Endothelial cell of umbilical vein (primary cell): ENCODE measurements at regions not wholly inside any gene's neighbourhood (a gene's known extent, or its start where the extent isn't known, plus 50 kb on each side); places are given as distances from the start of the nearest gene placed in this dataset.

Source experiments
- BruUV-seq: library from RNA; stranded (reverse); fragments of 400-500 nt; replicated peaks from 2 replicates; lab custom pipeline; 2021; lab: Mats Ljungman, UMichigan
- CTCF ChIA-PET: fragments of 300-600, 350-600 bp; sonication (Branson Sonifier 250); formaldehyde crosslinking; loops from one replicate; lab custom pipeline; 2021; ENCODE audit warnings: antibody characterized with exemption, inconsistent platforms; lab: Charles Lee
- POLR2A ChIA-PET: fragments of 300-600, 350-600 bp; sonication (Branson Sonifier 250); formaldehyde crosslinking; loops from one replicate; lab custom pipeline; 2021; ENCODE audit warnings: antibody characterized with exemption, inconsistent platforms; lab: Charles Lee
- DNase-seq: peaks from one replicate; pipeline ENCODE4 v3.0.0-alpha.2; 2011; ENCODE audit warnings: low read depth, low spot score
- FAIRE-seq: peaks from 2 replicates; lab custom pipeline; 2011; peaks lifted over from hg19 to GRCh38; lab: Jason Lieb, UNC
- H2AFZ ChIP-seq: 2 replicates; pipeline ENCODE4 v1.6.0; 2012; ENCODE audit warnings: low read depth, low read length, control low read depth, inconsistent platforms
- H3K27ac ChIP-seq: 2 replicates; pipeline ENCODE4 v1.5.1; 2011; ENCODE audit warnings: low read depth, mild to moderate bottlenecking, control low read depth, low read length, moderate library complexity; ENCODE audit not compliant: insufficient read depth
- H3K27me3 ChIP-seq, 2 experiments: 2 replicates each; pipeline versions ENCODE4 v1.6.0 to v1.6.1; 2011; ENCODE audit warnings: low read length in 2 of 2, mixed read lengths in 1 of 2; ENCODE audit not compliant: control insufficient read depth in 2 of 2, insufficient read depth in 2 of 2
- H3K36me3 ChIP-seq, 2 experiments: 2 replicates in 1 of 2; 3 replicates in 1 of 2; pipeline ENCODE4 v1.5.1; 2011; ENCODE audit warnings: low read length in 2 of 2, mild to moderate bottlenecking in 1 of 2, moderate library complexity in 1 of 2; ENCODE audit not compliant: control insufficient read depth in 2 of 2, insufficient read depth in 2 of 2; ENCODE audit errors: extremely low read depth in 1 of 2
- H3K4me1 ChIP-seq: 3 replicates; pipeline ENCODE4 v1.5.1; 2011; ENCODE audit warnings: mild to moderate bottlenecking, low read length; ENCODE audit not compliant: control insufficient read depth, insufficient read depth; ENCODE audit errors: extremely low read depth
- H3K4me2 ChIP-seq: 2 replicates; pipeline ENCODE4 v1.6.1; 2011; ENCODE audit warnings: low read length, control low read depth, mixed read lengths; ENCODE audit not compliant: insufficient read depth
- H3K4me3 ChIP-seq, 3 experiments: fragments of 200-600 bp in 1 of 3; sonication (generic), shearing (Covaris generic) in 1 of 3; replicated peaks in 1 of 3; 2 replicates each; pipeline ENCODE4 v1.5.1; 2011 to 2016; ENCODE audit warnings: control low read depth in 3 of 3, low read length in 3 of 3, mild to moderate bottlenecking in 2 of 3, inconsistent platforms in 1 of 3, low read depth in 1 of 3, moderate library complexity in 1 of 3; ENCODE audit not compliant: insufficient read depth in 1 of 3
- H3K79me2 ChIP-seq: 2 replicates; pipeline ENCODE4 v1.6.0; 2012; ENCODE audit warnings: low read length, inconsistent platforms; ENCODE audit not compliant: control insufficient read depth, insufficient read depth
- H3K9ac ChIP-seq: replicated peaks from 2 replicates; pipeline ENCODE3; 2011; ENCODE audit warnings: low read length, control low read depth; ENCODE audit not compliant: insufficient read depth; ENCODE audit errors: extremely low read depth
- H3K9me1 ChIP-seq: replicated peaks from 3 replicates; pipeline ENCODE4 v1.6.0; 2011; ENCODE audit warnings: mild to moderate bottlenecking, low read length; ENCODE audit not compliant: control insufficient read depth, insufficient read depth; ENCODE audit errors: extremely low read depth
- H3K9me3 ChIP-seq: replicated peaks from 2 replicates; pipeline ENCODE4 v1.5.1; 2012; ENCODE audit warnings: low read length, inconsistent platforms; ENCODE audit not compliant: control insufficient read depth, insufficient read depth
- H4K20me1 ChIP-seq: replicated peaks from 2 replicates; pipeline ENCODE3; 2011; ENCODE audit warnings: mild to moderate bottlenecking, low read length; ENCODE audit not compliant: control insufficient read depth, insufficient read depth; ENCODE audit errors: extremely low read depth
- EZH2 ChIP-seq: IDR thresholded peaks from 2 replicates; pipeline ENCODE4 v1.6.1; 2012; ENCODE audit warnings: borderline replicate concordance, low read depth, mild to moderate bottlenecking, moderate library complexity, low read length, inconsistent platforms; ENCODE audit not compliant: severe bottlenecking
- FOS ChIP-seq: IDR thresholded peaks from 2 replicates; pipeline ENCODE4 v1.6.1; 2011; ENCODE audit warnings: mild to moderate bottlenecking, low read length, moderate library complexity, borderline replicate concordance; ENCODE audit not compliant: insufficient read depth
- GATA2 ChIP-seq: IDR thresholded peaks from 2 replicates; pipeline ENCODE4 v1.7.0; 2011; ENCODE audit warnings: low read depth, mild to moderate bottlenecking, moderate library complexity, mixed read lengths, low read length; ENCODE audit not compliant: insufficient read length, insufficient read depth
- JUN ChIP-seq: IDR thresholded peaks from 2 replicates; pipeline ENCODE4 v1.6.1; 2011; ENCODE audit warnings: borderline replicate concordance, low read depth; ENCODE audit not compliant: insufficient read length, insufficient read depth
- MYC ChIP-seq: IDR thresholded peaks from one replicate; pipeline ENCODE4 v1.6.1; 2011; ENCODE audit warnings: mild to moderate bottlenecking, low read depth, low read length
- POLR2A ChIP-seq: IDR thresholded peaks from 2 replicates; pipeline ENCODE4 v1.6.1; 2012; ENCODE audit warnings: low read depth, mild to moderate bottlenecking, control low read depth, low read length
- POLR2AphosphoS5 ChIP-seq: IDR thresholded peaks from 2 replicates; pipeline ENCODE4 v1.6.1; 2012; ENCODE audit warnings: low read depth, mild to moderate bottlenecking, control low read depth, low read length, moderate library complexity; ENCODE audit not compliant: insufficient read depth
- dilution Hi-C: fragments of 300-500 bp; cut with MboI; formaldehyde crosslinking; loops from one replicate; pipeline ENCODE4 v1.15.0; 2019; ENCODE audit warnings: low sequenced_read_pairs; ENCODE audit not compliant: extremely low pct_ligation_motif_present
- intact Hi-C: fragments of 100-400 bp; cut with micrococcal nuclease; formaldehyde crosslinking; loops from one replicate; pipeline ENCODE4 v1.10.0; 2022
- TF ChIP-seq, protein P1 (sequence below), 2 donors: IDR thresholded peaks; 1 replicate in 1 of 2; 2 replicates in 1 of 2; pipeline ENCODE4 v1.5.1; 2011; ENCODE audit warnings: low read length in 2 of 2, mild to moderate bottlenecking in 2 of 2, moderate library complexity in 2 of 2, control low read depth in 1 of 2, inconsistent platforms in 1 of 2, low read depth in 1 of 2; ENCODE audit not compliant: insufficient read depth in 1 of 2; ENCODE audit errors: extremely low read depth in 1 of 2
- TF ChIP-seq, protein P2 (sequence below): IDR thresholded peaks from 2 replicates; pipeline ENCODE4 v1.6.1; 2011; ENCODE audit not compliant: insufficient read depth, insufficient read length

DNA sequence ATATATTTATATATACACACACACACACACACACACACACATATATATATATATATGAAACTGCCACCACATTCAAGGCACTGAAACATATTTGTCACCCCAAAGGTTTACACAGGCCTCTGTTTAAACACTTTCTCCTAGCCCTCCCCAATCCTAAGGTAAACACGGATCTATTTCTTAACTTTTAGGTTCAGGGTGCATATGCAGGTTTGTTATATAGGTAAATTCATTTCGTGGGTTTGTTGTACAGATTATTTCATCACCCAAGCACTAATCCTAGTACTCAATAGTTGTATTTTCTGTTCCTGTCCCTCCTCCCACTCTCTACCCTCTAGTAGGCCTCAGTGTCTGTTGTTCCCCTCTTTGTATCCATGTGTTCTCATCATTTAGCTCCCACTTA is 305.0 kb downstream of the GPR37 start:
- Histone ChIP-seq H3K9ac (no peak overlapping the region), H3K4me1 (no peaks in the 10 kb centered on the region), H3K27me3 (no peaks in the 10 kb centered on the region), H4K20me1 (no peaks in the 10 kb centered on the region), H3K27ac (no peak overlapping the region), H3K9me3 (no peaks in the 10 kb centered on the region), H2AFZ (no peak overlapping the region), H3K36me3 (no peaks in the 10 kb centered on the region), H3K4me3 (no peak overlapping the region), H3K9me1 (no peaks in the 10 kb centered on the region), H3K4me2 (no peak overlapping the region), H3K79me2 (no peaks in the 10 kb centered on the region)
- dilution Hi-C loops (no loop called here), intact Hi-C loops (no loop called here)
- ChIA-PET CTCF (no interaction called here), POLR2A (no interaction called here)
- no peak for DNase-seq
- TF ChIP-seq MYC (no peak), FOS (no peak), GATA2 (no peak), JUN (no peak), POLR2AphosphoS5 (no peak), EZH2 (no peak), POLR2A (no peak)
- TF ChIP-seq, protein P1, sequence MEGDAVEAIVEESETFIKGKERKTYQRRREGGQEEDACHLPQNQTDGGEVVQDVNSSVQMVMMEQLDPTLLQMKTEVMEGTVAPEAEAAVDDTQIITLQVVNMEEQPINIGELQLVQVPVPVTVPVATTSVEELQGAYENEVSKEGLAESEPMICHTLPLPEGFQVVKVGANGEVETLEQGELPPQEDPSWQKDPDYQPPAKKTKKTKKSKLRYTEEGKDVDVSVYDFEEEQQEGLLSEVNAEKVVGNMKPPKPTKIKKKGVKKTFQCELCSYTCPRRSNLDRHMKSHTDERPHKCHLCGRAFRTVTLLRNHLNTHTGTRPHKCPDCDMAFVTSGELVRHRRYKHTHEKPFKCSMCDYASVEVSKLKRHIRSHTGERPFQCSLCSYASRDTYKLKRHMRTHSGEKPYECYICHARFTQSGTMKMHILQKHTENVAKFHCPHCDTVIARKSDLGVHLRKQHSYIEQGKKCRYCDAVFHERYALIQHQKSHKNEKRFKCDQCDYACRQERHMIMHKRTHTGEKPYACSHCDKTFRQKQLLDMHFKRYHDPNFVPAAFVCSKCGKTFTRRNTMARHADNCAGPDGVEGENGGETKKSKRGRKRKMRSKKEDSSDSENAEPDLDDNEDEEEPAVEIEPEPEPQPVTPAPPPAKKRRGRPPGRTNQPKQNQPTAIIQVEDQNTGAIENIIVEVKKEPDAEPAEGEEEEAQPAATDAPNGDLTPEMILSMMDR (IDR thresholded peaks at IDR 0.05; ENCODE audit: extremely low read depth in 1 of 2, insufficient read depth in 1 of 2, low read depth in 1 of 2, low read length in 2 of 2) = no peak
- TF ChIP-seq, protein P2, sequence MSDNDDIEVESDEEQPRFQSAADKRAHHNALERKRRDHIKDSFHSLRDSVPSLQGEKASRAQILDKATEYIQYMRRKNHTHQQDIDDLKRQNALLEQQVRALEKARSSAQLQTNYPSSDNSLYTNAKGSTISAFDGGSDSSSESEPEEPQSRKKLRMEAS = no peak
- BruUV-seq = no TSS peak
- FAIRE-seq = no peak
